ENCODE measurements at regions not wholly inside any gene's neighbourhood (a gene's known extent, or its start where the extent isn't known, plus 50 kb on each side); places are given as distances from the start of the nearest gene placed in this dataset.

DNA sequence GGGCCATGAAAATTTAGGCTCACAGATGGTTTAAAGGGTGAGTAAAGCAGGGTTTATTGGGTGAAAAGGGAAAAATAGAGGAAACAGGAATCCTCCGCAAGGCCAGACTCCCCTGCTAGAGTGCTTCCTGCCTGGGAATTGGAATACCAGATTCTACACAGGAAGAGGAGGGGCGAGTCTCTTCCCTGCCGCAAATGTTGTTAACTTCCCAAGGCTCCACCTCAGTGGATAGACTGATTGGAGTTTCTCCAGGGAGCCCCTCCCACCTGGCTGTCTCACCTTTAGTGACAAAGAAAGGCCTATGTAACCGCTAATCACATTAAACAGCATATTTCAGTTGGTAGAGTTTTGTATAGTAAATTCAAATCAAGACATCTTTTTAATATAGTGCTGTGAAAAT lies 1450.1 kb downstream of the KCNT2 start:
- no peak for DNase-seq

DNA sequence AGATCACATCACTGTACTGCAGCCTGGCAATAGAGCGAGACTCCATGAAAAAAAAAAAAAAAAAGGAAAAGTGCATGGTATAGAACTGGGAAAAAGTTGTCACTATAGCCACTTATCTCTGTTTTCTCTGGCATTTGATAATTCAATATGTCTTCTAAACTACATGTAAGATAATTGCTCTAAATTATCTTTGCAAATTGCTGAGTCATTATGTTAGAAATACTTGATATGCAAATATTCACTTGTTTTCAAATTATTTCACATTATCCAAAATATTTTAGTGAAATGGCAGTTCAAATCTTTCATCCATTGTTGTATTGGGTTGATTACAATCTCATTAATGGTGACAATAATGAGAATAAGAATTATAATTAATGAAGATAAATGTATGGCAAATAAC lies 1455.1 kb downstream of the KCNT2 start:
- DNase-seq: no peak

DNA sequence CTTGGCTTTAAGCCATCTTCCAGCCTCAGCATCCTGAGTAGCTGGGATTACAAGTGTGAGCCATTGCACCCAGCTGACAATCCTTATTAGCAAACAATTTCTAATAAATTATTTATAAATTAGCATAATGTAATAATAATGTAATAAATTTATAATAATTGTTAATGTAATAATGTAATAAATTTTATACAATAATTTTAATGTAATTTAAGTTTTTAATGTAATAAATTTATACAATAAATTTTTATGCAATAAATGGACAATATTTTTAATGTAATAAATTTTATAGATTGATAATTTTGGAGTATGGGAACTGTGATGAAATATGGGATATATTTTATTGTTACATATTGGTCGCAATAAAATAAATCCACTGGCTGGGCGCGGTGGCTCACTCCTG lies 1457.5 kb downstream of the KCNT2 start:
- peak; percentile 14 for DNase-seq

DNA sequence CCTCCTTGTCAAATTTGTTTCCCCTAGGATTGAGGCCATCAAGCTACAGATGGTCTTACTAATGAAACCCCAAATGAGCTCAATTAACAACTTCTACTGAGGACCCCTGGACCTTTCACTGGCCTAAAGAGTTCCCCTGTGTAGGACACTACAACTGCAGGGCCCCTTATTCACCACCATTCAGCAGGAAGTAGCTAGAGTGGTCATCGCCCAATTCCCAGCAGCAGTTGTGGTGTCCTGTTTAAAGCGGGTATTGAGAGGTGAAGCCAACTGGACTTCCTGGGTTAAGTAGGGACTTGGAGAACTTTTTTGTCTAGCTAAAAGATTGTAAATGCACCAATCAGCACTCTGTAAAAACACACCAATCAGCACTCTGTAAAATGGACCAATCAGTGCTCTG lies 1466.9 kb downstream of the KCNT2 start:
- DNase-seq: no peak

DNA sequence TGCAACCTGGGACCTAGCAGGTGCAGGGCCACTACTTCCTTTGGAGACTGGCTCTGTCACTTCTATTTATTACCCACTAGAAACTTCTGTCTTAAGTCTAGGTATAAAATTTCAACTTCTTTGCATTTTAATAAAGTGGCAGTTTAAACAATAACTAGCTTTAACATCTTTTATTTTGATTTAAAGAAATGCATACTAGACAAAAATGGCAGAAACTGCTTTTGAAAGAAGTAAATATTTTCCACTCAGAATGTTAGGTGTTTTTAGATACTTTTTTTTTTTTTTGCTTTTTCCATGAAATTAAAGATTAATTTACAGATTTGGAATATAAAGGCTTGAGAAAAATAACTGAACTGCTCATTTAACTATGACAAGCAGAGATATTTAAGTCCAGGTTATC lies 1477.6 kb downstream of the KCNT2 start:
- DNase-seq: no peak

DNA sequence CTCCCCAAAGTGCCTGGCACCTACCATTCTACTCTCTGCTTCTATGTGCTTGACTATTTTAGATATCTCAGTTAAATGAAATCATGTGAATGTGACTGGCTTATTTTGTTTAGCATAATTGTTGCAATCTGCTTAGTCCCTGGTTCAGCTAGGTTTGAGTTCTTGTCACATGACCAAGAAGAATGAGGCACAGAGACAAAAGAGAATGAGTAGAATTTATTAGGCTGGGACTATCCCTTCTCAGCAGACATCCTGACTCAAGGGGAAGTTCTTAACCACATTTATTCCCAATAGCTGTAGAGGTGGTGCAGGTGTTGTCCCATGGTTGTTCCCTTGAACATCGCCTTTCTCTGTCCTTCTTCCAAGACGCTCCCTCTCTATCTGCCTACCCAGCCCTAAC lies 1485.7 kb downstream of the KCNT2 start:
- DNase-seq: no peak

DNA sequence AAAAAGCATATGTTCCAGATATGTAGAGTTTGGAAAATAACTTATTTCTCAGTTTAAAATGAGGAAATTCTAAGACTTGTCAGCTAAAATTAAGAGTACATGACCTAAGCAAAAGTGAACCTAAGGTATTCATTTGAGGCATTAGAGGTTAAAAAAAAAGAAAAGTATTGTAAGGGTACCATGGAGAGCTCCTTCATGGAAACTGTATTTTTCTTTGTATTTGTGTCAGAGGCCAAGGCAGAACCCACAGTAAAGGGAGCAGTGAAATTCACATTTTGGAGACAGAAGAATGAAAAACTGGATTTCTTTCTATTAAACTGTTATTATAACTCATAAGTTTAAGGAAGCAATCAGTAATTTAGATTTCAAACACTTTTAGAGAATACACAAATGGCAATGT lies 1494.8 kb downstream of the KCNT2 start:
- no peak for DNase-seq

DNA sequence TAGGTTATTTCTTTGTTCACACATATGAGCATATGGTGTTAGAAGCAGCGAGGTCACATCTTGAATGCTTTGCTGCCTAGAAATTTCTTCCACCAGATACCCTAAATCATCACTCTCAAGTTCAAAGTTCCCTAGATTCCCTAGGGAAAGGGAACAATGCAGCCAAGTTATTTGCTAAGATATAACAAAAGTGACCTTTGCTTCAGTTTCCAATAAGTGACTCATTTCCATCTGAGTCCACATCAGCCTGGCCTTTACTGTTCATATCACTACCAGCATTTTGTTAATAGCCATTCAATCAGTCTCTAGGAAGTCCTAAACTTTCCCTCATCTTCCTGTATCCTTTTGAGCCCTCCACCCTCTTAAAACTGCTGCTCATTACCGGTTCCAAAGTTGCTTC lies 1502.5 kb downstream of the KCNT2 start:
- no peak for DNase-seq

DNA sequence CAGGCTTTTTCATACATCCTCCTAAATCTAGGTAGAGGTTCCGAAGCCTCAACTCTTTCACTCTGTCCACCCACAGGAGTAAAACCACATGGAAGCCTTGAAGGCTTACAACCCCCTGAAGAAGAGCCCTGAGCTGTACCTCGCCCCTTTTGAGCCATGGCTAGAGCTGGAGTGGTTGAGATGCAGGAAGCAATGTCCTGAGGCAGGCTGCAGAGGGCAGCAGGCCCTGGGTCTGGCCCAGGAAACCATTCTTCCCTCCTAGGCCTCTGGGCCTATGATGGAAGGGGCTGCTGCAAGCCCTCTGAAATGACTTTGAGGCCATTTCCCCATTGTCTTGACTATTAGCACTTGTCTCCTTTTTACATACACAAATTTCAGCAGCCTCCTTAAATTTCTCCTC lies 1503.0 kb downstream of the KCNT2 start:
- DNase-seq: peak; percentile 11

DNA sequence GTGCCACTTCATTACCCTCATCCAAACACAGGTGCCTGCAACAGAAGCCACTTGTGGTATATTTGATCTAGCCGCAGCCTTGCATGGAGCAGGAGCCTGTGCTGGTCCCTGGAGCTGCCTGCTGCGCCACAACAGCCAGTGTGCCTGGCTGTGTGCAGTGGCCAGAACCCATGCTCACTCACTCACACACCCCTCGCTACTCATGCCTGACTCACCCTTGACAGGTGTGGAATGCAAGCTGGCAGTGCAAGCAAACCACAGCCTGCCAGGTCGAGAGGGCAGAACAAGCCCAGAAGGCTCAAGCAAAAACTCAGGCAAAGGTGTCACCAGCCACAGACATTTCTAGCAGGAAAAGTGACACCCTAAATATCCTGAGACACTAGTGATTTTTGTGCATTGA lies 1510.9 kb downstream of the KCNT2 start:
- no peak for DNase-seq

DNA sequence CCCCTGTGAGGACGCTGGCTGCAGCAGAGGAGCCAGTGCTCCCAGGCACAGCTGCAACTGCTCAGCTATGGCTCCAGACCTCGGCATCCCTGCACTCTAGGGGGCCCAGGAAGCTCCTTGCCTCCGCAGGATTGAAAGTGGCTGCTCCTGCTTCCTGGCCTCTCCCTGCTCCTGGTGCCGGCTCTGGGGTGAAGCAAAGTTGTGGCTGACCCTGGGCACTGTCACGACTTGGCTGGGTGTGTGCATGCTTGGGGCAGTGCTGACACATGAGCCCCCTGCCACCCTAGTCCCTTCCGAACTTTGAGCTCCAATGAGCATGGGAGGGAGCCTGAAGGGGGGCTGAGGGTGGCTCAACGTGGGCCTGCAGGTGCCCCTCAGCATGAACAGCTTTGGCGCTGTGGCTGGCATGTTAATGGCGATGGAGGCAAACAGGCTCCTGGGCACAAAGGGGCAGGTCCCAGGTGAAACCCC lies 1512.2 kb downstream of the KCNT2 start:
- DNase-seq: no peak

DNA sequence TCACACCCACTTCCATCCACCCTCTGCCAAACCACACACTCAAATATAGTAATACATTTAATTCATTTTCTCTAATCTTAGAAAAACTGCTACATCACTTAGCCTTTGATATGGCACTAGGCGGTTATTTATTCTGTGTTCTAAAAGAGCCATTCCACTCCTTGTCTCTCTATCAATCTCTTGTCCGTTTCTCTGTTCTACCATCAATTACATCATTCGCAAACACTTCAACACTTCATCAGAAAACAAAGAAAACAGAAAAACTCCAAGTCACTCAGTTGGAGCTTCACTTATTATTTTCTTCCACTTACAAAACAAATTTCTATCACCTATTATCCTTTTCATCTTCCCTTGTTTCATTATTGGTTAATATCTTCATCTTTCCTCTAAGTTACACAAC lies 1523.0 kb downstream of the KCNT2 start:
- no peak for DNase-seq

DNA sequence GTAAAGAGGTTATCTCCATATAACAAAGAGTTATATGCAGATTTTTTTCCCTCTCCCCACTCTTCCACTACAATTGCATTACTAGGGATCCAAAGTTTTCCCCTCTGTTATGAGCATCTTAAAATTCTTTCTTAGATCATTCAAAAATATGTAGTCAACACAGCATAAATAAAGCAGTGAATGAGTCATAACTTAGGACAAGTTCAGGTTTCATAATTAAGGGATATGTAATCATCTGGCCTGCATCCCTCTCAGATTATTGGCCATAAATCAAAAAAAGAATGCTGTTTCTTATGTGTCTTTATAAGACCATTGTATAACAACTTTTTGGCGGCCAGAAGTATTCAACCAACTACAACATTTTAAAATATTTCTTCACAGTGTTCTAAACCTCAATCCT lies 1526.1 kb downstream of the KCNT2 start:
- no peak for DNase-seq

DNA sequence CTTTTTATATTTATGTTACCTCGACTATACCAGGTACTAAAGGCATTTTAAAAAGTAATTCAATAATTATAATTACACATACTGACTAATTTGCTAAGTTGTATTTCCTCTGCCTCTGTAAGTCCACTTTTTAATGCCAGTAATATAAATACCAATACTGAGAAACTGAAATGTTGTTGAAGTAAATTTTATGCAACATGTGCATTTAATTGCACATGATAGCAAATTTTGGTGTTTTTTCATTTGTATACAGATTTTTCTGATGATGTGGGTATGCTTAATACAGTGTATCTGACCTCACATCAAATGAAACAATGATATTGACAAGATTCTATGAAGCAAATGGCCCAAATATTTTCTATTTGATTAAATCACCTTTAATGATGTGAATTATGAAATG lies 1531.6 kb downstream of the KCNT2 start:
- DNase-seq: no peak

DNA sequence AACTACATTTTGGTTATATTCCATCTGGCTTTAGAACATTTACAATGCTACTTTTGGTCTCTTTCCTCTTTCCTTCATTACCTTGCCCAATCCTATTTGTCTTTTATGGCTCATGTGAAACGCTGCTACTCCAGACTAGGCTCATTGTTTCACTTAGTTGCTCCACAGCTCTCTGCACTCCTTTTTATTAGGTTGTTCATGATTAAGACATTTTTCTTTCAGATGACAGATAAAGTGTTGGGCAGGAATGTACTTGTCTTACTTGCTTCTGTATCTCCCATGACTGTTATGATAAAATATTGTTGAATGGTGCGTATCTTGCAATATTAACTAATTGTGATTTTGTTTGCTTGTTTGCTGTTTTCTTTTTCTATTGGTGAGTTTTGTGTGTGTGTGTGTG lies 1532.3 kb downstream of the KCNT2 start:
- DNase-seq: no peak

DNA sequence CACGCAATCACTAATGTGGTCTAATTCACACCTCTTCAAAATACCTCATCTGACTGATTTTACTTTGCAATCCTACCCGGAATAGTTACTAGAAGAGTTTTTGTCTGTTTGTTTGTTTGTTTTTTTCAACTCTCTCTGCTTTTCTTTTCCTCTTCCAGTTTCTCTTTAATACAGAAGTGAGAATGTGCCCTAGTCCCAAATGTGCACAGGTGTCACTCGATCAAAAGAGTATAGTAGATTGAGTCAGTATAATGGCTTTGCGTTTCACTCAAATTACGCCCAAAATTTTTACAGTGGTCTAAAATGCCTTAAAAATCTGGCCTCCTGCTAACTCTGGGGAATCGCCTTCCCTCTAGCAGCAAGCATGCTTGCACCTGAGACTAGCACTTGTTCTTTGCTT lies 1536.8 kb downstream of the KCNT2 start:
- DNase-seq: no peak

DNA sequence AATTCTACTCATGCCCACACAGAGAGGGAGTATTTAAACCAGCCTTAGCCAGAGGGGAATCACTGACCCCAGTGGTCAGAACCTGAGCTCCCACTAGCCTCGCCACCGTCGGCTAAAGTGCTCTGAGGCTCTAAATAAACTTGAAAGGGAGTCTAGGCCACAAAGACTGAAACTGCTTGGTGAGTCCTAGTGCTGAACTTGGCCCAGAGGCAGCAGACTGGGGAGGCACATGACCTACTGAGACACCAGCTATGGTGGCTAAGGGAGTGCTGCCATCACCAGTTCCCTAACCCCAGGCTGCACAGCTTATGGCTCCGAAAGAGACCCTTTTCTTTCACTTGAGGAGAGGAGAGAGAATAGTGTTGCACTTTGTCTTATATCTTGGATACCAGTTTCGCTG lies 1542.8 kb downstream of the KCNT2 start:
- no peak for DNase-seq

DNA sequence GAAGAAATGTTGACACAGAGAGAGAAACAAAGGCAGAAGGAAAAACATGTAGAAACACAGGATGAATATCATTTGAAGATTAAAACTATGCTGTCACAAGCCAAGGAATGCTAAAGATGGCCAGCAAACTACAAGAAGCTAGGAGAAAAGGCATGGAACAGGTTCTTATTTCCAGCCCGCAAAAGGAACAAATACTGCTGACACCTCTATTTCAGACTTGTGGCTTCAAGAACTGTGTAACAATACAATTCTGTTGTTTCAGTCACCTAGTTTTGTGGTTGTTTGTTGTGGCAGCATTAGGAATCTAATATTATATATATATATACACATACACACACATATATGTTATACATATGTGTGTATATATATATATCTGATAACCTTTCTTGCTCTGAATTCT lies 1543.9 kb downstream of the KCNT2 start:
- no peak for DNase-seq

DNA sequence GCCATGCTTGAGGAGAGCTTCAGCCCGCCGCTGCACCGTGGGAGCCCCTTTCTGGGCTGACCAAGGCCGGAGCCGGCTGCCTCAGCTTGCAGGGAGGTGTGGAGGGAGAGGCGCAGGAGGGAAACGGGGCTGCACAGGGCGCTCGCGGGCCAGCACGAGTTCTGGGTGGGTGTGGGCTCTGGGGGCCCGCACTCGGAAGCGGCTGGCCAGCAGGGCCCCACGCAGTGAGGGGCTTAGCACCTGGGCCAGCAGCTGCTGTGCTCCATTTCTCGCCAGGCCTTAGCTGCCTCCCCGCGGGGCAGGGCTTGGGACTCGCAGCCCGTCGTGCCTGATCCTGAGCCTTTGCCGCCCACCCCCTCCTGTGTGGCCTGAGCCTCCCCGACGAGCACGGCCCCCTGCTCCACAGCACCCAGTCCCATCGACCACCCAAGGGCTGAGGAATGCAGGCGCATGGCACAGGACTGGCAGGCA lies 1554.0 kb downstream of the KCNT2 start:
- no peak for DNase-seq

DNA sequence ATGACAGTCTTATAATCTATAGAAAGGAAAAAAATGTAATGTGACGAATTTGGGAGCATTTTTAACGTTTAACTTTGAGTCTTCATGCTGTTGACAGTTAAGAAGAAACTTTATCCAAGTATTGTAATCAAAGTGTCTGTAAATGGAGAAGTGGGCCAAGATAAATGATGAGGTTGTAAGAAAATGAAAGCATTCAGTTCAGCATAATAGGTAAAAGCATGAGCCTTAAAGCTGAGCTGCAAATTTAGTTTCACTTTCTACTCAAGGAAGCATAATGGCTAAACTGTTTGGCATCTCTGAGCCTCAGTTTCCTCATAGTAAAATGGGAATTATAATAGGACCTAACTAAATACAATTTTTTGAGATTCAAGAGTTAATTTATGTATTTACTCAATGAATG lies 1554.8 kb downstream of the KCNT2 start:
- no peak for DNase-seq

DNA sequence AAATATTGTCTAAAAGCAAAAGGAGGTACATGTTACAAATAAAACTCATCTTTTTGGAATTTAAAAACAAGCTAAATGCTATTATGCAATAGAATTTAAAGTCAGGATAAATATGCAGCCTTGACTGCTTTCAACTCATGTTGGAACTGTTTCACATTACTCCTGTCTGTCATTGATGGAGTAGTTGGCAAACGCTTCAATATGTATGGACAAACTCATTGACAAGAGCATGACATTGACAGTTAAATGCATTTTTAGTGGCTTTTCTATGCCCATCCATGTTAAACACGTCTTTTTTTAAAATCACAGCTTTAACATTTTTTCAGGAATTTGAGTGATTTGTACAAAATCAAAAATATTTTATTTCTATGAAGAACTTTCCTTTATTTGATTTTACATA lies 1560.5 kb downstream of the KCNT2 start:
- no peak for DNase-seq

DNA sequence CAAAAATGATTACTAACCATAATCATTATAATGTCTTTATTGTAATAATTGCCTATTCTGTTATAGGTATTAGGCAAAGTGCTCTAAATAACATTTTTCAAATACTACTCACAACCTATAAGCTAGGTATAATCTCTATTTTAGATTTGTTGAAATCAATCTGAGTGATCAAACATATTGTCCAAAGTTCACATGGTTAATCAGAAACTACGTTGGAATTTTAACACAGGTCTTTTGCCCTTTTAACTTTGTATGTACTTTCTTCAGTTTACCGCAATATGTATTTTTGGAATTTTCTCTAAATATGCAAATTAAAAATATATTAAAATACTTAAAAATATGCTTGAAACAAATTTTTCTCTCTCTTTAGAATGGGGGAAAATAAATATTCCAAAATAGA lies 1563.2 kb downstream of the KCNT2 start:
- no peak for DNase-seq

DNA sequence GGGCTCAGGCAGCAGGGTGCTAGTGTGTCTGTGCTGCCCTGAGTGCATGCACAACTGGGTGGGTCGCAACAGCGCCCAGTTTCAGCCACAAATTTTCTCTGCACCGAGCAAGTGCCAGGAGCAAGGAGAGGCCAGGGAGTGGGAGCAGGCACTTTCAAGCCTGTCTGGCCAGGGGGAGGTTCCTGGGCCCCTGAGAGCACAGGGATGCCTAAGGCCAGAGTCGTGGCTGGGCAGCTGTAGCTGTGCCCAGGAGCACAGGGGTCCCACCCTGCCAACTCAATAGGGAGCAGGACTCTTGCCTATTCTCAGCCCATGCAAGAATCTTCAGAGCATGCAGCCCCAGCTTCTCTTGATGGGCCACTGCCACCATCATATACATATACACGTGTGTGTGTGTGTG lies 1577.4 kb downstream of the KCNT2 start:
- no peak for DNase-seq

DNA sequence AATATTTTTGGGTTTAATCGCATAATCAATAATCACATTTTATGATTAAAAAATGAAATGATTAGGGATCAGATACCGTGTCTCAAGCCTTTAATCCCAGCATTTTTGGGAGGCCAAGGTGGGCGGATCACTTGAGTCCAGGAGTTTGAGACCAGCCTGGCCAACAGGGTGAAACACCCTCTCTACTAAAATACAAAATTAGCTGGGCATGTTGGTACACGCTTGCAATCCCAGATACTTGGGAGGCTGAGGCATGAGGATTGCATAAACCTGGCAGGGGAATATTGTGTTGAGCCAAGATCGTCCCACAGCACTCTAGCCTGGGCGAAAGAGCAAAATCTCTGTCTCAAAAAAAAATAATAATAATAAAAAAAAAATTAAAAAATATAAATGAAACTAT lies 1581.4 kb downstream of the KCNT2 start:
- no peak for DNase-seq

DNA sequence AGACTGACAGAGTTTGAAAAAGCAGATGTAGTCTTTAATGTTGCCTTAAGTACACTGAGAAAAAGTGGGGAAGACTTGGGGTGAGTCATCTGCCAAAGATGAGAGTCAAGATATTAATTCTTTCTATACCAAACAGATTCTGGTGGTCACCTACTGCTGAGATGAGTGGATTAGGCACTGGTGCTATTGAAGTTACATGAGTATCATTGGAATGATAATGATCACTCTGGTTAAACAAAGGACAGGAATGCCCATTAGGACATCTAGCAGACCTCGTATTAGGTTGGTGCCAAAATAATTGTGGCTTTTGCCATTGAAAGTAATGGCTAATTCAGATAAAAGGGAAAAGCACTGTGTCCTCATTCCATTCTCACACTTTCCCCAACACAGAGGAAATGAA lies 1588.9 kb downstream of the KCNT2 start:
- no peak for DNase-seq

DNA sequence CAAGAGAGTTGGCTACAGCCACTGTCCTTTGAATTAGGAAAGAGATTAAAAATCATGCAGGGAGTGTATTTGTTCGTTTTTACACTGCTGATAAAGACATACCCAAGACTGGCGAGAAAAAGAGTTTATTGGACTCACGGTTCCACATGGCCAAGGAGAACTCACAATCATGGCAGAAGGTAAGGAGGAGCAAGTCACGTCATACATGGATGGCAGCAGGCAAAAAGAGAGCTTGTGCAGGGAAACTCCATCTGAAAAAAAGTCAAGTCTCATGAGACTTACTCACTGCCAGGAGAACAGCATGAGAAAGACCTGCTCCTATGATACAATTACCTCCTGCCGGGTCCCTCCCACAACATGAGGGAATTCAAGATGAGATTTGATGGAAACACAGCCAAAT lies 1595.2 kb downstream of the KCNT2 start:
- no peak for DNase-seq
